ENCODE measurements at regions not wholly inside any gene's neighbourhood (a gene's known extent, or its start where the extent isn't known, plus 50 kb on each side); places are given as distances from the start of the nearest gene placed in this dataset.
"Not testable (repeated sequence)": the region's sequence is repeated elsewhere in the genome, so short reads cannot be mapped to it uniquely, and the experiment has no call there.

DNA sequence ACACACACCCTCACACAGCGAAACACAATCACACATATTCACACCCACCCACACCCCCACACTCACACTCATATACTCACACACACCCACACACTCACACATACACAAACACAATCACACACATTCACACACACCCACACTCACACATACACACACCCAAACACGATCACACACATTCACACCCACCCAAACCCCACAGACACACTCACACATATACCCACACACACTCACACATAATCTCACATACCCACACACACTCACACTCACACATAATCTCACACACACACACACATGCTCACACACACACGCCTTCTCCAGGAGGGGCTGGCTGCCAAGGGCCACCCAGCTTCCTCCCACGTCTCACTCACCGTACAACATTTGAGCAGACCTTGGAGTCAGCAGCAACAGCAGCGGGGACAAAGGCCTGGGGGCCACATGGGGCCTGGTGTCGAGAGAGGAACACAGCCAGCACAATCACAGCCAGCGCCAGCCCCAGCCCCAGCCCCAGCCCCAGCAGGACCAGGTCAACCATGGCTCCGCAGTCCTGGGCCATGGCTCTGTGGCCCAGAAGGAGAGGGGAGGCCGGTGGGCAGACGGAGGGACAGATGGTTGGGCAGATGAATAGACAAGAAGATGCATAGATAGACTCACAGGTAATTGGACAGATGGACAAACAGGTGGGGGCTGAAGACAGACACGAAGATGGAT lies 932.9 kb downstream of the TUBA3C start:
- H4K20me1 ChIP-seq (ENCODE audit: low read length); H3K9me2 ChIP-seq (replicated peaks; ENCODE audit: low read length); ATAC-seq; H3K4me2 ChIP-seq (ENCODE audit: low read length); H3K9ac ChIP-seq (ENCODE audit: low read length); BruUV-seq (replicated peaks); H3K27me3 ChIP-seq (ENCODE audit: low read length); H3K79me2 ChIP-seq (ENCODE audit: low read length); H3K36me3 ChIP-seq (ENCODE audit: low read depth, low read length); H2AFZ ChIP-seq (ENCODE audit: low read length); H3K27ac ChIP-seq (ENCODE audit: low read length); CTCF ChIA-PET; H3K4me1 ChIP-seq (ENCODE audit: insufficient read depth, low read length); H3K4me3 ChIP-seq (ENCODE audit: low read length); H3F3A ChIP-seq (ENCODE audit: low read length, unreplicated experiment); DNase-seq; POLR2A ChIA-PET (ENCODE audit: unreplicated experiment); intact Hi-C loops (cut with micrococcal nuclease); H3K9me3 ChIP-seq (ENCODE audit: low read length): not testable (repeated sequence)

DNA sequence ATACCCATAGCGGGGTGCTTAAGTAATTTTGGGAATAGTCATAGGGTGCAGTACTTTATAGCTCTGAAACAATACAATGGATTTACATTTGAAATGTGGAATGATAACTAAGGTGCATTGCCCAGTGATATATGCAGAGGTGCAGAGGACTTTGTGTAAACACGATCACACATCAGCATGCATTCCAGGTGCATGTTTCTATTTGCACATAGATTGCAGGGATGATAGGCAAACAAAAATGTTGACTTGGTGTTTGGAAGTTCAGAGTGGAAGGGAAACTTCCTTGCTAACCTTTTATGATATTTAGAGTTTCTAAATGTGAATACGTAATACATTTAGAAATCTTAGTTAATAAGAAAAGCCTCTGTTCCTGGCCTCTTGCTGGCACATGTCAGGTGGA lies 941.5 kb downstream of the TUBA3C start:
- H3K36me3 ChIP-seq (ENCODE audit: low read depth, low read length); H3K27me3 ChIP-seq (ENCODE audit: low read length); intact Hi-C loops (cut with micrococcal nuclease); H3K79me2 ChIP-seq (ENCODE audit: low read length); DNase-seq; H3K4me2 ChIP-seq (ENCODE audit: low read length); POLR2A ChIA-PET (ENCODE audit: unreplicated experiment); H4K20me1 ChIP-seq (ENCODE audit: low read length); H3K4me3 ChIP-seq (ENCODE audit: low read length); H3F3A ChIP-seq (ENCODE audit: low read length, unreplicated experiment); H3K9me2 ChIP-seq (replicated peaks; ENCODE audit: low read length); BruUV-seq (replicated peaks); CTCF ChIA-PET; H3K4me1 ChIP-seq (ENCODE audit: insufficient read depth, low read length); ATAC-seq; H3K27ac ChIP-seq (ENCODE audit: low read length); H2AFZ ChIP-seq (ENCODE audit: low read length); H3K9ac ChIP-seq (ENCODE audit: low read length): not testable (repeated sequence)
- H3K9me3 ChIP-seq (ENCODE audit: low read length), result peaks cover 17% of the 10 kb centered on the region

DNA sequence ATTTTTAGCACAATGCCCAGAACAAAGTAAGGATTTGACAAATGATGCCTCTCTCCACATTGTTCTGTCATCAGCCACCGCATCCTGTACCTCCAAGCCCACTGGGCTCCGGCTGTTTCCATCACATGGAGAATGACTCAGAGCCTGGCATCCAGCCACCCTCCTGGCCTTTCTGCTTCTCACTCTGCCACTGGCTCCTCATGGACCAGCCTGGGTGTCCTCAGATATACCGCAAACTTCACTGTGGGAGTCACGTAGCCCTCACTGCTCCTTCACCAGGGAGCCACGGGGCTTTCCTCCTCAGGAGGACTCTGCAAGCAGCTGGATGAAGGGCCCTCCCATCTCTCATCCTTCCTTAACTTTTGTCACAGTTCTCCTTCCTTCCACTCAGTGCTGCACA lies 943.0 kb downstream of the TUBA3C start:
- CTCF ChIA-PET, result not testable (repeated sequence)

DNA sequence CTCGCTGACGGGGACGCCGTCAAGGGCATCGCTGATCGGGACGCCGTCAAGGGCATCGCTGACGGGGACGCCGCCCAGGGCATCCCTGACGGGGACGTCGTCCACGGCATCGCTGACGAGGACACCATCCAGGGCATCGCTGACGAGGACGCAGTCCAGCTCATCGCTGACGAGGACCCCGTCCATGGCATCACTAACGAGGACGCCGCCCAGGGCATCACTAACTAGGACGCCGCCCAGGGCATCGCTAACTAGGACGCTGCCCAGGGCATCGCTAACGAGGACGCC lies 945.2 kb downstream of the TUBA3C start:
- Histone ChIP-seq H4K20me1 (ENCODE audit: low read length) (no peaks in the 10 kb centered on the region), H3K9me3 (ENCODE audit: low read length) (peaks cover 29% of the 10 kb centered on the region), H3K4me1 (ENCODE audit: insufficient read depth, low read length) (no peaks in the 10 kb centered on the region), H3K4me3 (ENCODE audit: low read length) (no peak overlapping the region), H3K27ac (ENCODE audit: low read length) (no peak overlapping the region), H3F3A (ENCODE audit: low read length, unreplicated experiment) (no peaks in the 10 kb centered on the region), H3K4me2 (ENCODE audit: low read length) (no peak overlapping the region), H3K36me3 (ENCODE audit: low read depth, low read length) (no peaks in the 10 kb centered on the region), H3K9me2 (replicated peaks; ENCODE audit: low read length) (no peaks in the 10 kb centered on the region), H3K79me2 (ENCODE audit: low read length) (no peaks in the 10 kb centered on the region), H2AFZ (ENCODE audit: low read length) (no peak overlapping the region), H3K27me3 (ENCODE audit: low read length) (no peaks in the 10 kb centered on the region), H3K9ac (ENCODE audit: low read length) (no peak overlapping the region)
- BruUV-seq (replicated peaks), result no TSS peak
- TF ChIP-seq EZH2phosphoT487 (IDR thresholded peaks at IDR 0.05; ENCODE audit: borderline replicate concordance, low read length) (no peak), EZH2 (IDR thresholded peaks at IDR 0.05; ENCODE audit: low read length, unreplicated experiment) (no peak)
- TF ChIP-seq, protein P1, sequence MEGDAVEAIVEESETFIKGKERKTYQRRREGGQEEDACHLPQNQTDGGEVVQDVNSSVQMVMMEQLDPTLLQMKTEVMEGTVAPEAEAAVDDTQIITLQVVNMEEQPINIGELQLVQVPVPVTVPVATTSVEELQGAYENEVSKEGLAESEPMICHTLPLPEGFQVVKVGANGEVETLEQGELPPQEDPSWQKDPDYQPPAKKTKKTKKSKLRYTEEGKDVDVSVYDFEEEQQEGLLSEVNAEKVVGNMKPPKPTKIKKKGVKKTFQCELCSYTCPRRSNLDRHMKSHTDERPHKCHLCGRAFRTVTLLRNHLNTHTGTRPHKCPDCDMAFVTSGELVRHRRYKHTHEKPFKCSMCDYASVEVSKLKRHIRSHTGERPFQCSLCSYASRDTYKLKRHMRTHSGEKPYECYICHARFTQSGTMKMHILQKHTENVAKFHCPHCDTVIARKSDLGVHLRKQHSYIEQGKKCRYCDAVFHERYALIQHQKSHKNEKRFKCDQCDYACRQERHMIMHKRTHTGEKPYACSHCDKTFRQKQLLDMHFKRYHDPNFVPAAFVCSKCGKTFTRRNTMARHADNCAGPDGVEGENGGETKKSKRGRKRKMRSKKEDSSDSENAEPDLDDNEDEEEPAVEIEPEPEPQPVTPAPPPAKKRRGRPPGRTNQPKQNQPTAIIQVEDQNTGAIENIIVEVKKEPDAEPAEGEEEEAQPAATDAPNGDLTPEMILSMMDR (conservative IDR thresholded peaks at IDR 0.05; ENCODE audit: low read depth, low read length), result no peak
- ChIA-PET POLR2A (ENCODE audit: unreplicated experiment) (no interaction called here), CTCF (no interaction called here)
- no peak for ATAC-seq
- no peak for DNase-seq
- intact Hi-C loops (cut with micrococcal nuclease), result no loop called here

More for the DNA sequence above, 943.0 kb downstream of the TUBA3C start:
- H3K27ac ChIP-seq (ENCODE audit: low read length); H3K79me2 ChIP-seq (ENCODE audit: low read length); H3K4me3 ChIP-seq (ENCODE audit: low read length); BruUV-seq (replicated peaks); intact Hi-C loops (cut with micrococcal nuclease); H3K9ac ChIP-seq (ENCODE audit: low read length); POLR2A ChIA-PET (ENCODE audit: unreplicated experiment); H3K4me2 ChIP-seq (ENCODE audit: low read length); H3K27me3 ChIP-seq (ENCODE audit: low read length); H3K36me3 ChIP-seq (ENCODE audit: low read depth, low read length); H3K9me2 ChIP-seq (replicated peaks; ENCODE audit: low read length); H4K20me1 ChIP-seq (ENCODE audit: low read length); ATAC-seq; H2AFZ ChIP-seq (ENCODE audit: low read length); H3K4me1 ChIP-seq (ENCODE audit: insufficient read depth, low read length); H3F3A ChIP-seq (ENCODE audit: low read length, unreplicated experiment): not testable (repeated sequence)
- H3K9me3 ChIP-seq (ENCODE audit: low read length), result peaks cover 17% of the 10 kb centered on the region
- DNase-seq, result peak; percentile 36
